ENCODE measurements at regions not wholly inside any gene's neighbourhood (a gene's known extent, or its start where the extent isn't known, plus 50 kb on each side); places are given as distances from the start of the nearest gene placed in this dataset.

DNA sequence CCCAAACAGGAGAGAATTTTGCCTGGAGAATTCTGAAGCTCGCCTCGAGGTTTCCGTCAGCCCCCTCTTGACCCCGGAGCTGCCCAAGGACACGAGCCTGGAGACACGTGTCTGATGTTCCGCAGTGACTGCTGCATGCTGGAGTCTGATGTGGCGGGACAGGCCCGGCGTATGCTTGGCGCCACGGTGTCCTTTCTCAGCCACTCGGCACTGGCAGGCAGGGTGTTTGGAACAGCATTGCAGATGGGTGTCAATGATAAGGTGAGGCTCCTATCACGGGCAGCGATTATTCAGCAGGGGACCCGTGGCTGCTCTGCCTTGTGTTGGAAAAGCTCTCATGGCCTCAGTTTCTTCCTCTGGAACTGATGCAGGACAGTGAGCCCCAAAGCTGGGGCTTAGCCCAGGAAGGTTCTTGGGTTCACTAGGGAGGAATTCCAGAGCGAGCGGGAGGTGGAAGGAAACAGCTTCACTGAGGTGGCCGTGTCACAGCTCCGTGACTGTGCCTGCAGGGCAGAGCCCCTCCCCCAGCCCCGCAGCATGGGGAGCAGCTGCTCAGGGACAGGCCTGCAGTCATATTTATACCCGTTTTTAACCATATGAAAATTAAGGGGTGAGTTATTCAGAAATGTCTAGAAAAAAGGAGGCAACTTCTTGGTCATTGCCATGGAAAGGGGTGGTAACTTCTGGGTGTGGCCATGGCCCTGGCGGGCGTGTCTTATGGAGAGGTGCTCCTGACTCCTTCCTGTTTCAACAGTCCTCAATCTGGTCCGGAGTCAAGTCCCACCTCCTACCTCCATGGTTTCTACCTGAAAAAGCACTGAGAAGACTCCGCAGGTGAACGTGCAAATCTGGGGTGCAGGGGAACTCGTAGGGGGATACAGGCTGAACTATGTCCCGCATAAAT is 123.4 kb downstream of the SIK1 start:
- DNase-seq (ENCODE audit: low read depth, low spot score), result no peak

DNA sequence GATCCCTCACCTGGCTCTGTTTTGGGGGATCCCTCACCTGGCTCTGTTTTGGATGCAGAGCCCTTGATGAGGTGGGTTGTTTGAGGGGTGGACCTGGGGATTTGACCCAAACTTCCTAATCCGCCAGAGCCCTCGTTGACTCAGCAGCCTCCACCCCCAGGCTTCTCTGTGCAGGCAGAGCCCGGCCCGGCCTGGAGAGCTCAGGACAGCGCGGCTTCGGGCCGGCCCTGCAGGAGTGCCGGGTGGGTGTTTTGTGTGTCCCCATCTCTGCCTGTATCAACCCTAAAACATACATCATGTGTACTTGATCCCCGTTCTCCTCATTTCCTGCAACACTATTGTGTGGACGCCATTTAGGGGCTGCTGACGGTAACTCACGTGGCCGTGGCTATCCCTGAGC is 124.2 kb downstream of the SIK1 start:
- DNase-seq (ENCODE audit: low read depth, low spot score), result no peak

DNA sequence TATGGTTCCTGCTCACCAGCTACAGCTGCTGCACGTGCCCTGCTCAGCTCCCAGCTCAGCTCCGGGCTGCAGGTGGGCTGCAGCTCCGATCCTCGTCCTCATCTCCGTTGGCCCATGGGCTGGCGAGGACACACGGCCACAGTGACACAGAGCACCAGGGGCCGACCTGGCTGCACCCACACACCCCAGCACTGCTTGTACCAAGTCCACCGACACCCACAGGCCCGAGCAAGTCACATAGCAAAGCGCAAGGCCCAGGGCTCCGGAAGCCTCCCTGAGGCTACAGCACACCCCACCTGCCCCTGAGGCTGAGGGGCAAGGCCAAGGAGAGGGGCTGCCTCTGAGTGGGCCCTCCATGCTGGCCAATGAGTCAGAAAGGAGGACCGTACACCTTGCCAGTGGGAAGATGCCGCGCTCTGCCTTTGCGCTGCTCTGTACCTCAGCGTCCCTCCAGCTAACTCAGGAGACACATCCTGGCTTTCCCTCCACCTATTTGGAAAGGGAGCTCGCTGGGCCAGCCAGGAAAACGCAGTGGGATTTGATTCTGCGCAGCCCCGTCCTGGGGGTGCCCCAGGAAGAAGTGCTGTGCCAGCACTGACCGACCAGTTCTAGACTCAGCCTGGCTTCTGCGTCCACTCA is 124.8 kb downstream of the SIK1 start:
- no peak for DNase-seq (ENCODE audit: low read depth, low spot score)

DNA sequence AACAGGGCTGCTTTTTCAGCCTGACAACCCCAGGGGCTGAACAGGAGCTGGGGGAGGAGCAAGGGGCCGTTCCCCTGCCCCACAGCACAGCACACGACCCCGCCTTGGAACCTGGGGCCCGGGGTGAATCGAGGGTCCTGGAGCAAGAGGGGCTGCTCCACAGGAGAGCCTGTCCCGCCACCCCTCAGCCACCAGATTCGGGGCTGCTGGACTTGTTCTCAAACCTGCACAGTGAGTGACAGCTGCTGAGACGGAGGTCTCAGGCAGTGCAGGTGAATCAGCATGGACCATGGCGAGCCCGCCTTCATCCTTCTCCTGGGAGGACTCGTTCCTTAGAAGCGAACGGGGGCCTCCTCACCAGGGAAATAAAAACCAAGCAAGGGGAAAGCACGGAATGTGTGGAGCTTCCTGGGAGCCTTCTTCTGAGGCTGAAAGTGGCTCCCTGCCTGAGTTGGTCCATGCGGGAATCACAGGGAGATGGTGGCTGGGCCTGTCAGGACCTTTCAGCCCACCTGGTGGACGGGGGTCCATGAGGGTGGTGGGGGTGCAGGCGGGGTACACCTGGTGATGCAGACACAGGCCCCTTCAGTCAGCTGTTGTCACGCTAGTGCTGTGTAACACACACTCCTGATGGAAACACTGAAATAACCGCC is 125.4 kb downstream of the SIK1 start:
- no peak for DNase-seq (ENCODE audit: low read depth, low spot score)

DNA sequence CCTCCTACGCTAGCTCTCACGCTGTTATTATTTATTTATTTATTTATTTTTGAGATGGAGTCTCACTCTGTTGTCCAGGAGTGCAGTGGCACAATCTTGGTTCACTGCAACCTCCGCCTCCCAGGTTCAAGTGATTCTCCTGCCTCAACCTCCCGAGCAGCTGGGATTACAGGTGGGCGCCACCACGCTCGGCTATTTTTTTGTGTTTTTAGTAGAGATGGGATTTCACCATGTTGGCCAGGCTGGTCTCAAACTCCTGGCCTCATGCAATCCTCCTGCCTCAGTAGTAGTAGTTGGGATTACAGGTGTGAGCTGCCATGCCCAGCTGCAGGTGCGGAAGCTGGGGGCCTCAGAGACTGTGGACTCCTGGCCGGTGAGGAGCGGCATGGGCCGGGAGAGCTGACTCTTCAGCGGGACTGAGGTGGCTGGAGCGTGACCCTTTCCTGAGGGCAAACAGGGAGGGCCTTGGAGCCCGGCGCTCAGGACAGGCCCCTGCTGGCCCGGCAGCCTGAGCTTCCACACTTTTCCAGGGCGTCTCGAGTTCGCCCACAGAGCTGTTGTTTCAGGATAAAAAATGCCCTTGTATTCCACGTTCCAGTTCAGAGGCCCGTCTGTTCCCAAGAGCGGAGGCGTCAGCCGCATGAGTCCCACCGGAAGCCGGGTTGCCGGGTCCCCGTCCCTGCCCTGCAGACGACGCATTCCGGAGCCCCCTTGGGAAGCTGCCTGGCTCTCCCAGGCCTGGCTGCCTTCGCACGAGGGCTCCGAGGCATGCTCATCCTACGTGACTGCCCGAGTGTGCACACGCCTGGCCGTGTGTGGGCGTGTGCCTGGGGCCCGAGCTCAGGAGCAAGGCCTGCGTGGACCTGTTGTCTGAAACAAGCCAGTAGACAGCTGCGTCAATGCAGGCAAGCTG is 126.2 kb downstream of the SIK1 start:
- DNase-seq (ENCODE audit: low read depth, low spot score), result no peak

DNA sequence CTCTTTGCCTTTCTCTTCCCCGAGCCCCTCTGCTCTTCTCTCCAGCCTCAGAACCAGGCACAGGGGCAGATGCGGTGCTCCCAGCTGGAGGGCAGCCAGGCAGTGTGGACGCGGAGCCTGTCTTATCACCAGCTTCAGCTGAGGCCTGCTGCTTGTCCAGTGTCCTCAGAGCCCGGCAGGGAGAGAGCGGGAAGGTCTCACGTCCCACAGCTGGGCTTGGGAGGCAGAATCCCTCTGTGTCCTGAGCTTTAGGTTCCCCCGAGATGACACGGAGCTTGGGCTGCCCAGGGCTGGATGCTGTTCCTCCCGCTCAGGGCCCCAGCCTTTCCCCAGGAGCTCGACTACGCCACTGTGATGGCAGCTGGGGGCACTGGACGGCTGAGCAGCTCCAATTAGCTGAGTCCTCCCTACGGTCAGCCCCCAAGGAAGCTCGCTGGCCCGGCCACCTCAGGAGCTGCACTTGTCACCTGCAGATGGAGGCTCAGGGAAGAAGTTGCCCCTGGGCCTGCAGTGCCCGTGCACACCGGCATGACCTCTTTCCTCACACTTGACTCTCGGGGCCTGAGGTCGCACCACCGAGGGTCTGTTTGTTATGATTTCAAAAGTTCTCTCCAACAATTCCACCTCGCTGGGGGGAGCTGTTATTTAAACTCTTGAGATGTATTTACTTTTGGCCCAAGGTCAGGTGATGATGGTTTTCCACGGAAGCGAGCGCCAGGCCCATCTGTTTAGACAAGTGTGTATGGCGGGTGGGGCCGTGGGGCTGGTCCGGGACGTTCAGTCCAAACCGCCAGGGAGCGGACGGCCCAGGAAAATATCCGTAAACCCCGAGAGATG is 127.3 kb downstream of the SIK1 start:
- DNase-seq (ENCODE audit: low read depth, low spot score), result no peak

DNA sequence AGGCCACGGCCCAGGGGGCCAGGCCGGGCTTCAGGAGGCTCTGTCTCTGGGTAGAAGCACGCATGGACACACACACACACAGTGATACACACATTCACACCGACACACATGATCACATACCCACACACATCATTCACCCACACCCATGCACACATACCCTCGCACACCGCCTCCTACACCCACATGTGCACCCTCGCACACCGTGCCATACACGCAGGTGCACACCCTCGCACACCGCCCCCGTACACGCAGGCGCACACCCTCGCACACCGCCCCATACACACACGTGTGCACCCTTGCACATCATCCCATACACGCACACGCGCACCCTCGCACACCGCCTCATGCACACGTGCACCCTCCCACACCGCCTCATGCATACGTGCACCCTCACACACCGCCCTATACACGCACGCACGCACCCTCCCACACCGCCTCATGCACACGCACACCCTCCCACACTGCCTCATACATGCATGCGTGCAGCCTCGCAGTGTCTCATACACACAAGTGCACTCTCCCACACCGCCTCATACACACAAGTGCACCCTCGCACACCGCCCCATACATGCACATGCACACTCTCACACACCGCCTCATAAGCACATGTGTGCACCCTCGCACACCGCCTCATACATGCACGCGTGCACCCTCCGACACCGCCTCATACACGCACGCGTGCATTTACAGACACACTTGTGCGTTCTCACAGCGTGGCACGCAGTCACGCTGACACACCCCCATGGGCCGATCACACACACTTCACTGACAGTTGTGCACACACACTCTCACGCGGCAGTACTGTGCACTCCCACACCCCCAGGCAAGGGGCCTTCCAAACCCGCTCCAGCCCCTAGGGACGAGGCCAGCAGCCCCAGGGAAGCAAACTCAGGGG is 128.1 kb downstream of the SIK1 start:
- DNase-seq (ENCODE audit: low read depth, low spot score), result no peak

DNA sequence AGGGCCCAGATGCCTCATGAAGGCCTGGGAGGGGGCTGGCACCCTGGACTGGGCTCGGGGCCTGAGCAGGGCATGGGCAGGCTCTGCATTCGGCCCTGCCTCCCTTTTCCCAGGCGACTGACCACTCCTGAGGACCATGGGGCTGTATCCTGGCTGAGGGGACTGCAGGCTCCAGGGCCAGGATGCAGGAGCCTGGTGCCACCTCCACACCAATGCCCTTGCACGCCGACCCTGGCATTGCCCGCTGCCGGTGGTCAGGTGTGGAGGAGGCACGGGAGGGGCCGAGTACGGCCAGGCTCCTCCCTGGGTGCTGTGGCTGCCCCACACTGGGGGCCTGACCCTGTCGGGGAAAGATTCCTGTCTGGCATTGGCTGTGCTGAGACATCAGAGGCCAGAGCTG is 128.9 kb downstream of the SIK1 start:
- DNase-seq (ENCODE audit: low read depth, low spot score), result no peak

DNA sequence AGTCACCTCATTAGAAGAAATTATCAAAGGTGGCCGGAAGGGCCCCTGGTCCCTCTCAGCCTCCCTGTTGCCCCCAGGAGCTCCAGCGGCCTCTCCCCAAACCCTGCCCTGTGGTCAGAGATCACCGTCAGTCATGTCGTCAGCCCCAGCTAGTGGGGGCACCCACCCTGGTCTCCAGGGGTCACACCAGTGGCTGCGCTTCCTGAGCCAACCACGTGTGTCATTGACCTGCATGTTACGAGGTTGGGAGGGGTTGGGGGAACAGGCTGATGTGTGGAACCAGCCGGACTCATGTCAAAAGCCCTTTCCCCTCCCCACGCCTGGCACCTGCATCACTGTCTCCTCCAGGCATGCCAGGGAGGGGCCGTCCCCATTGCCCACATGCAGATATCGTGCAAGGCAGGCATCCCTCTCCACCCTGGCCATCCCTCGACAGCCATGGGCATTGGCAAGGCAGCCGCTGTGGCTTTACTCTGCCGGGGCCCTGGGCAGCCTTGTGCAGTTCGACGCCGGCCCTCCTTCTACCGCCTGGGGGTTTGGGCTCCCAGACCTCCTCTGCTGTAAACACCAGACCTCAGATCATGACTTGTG is 128.7 kb downstream of the CRYAA start:
- DNase-seq (ENCODE audit: low read depth, low spot score), result no peak

DNA sequence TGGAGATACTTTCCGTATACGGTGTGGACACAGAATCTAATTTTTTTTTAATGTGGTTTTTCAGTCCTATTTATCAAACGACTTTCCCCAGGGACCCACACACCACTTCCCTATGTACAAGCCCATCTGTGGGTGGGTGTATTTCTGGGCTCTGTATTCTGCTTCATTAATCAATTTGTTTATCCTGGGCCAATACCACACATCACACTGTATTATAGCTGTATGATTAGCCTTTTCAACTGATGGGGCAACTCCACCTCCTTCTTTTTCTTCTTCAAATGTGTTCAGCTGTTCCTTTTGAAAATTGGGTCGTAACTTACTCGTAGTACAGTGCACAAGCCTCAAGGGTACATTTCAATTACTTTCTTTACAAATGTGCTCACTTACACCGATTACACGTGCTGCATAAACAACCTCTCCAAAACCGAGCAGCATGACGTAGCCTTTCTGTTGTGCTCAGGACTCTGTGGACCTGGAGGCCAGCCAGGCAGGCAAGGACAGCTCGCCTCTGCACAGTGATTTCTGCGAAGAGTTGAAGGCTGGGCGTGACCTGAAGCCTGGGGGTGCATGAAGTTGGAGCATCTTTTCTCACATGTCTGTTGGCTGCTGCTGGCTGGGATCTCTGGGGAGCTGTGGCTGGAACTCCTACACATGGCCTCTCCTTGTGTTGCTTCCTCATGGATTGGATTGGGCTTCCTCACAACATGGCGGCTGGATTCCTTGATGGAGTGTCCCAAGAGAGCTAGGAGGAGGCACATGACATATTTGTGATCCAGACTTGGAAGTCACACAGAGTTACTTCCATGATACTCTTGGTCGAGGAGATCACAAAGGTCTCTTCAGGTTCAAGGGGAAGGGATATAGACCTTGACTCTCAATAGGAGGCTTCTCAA is 126.5 kb downstream of the CRYAA start:
- no peak for DNase-seq (ENCODE audit: low read depth, low spot score)

DNA sequence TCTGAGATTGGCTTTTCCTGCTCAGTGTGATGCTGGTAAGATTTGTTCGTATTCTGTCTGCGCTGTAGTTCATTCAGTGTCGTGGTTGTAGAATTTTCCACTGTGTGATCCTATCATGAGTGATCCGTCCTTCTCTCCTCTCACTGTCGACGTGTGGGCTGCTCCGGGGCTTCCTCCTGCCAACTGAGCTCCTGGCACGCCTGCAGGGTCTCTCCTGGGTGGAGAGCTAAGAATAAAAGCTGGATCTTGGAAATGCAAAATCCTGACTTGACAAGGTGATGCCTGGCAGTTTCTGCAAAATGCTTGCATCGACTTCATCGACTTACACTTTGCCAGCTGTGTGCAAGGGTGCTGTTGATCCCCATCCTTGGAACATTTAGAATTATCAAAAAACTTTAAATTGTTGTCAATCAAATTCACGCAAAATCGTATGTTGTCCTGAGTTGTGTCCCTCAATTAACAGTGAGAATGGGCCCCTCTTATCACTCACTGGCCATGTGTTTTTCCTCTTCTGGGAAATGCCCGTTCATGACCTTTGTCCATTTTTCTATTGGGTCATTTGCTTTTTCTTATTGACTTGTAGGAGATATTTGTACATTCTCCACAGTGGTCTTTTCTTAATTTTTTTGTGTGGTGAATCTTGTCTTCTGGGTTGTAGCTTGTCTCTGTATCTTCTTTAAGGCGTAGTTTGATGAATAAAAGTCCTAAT is 125.5 kb downstream of the CRYAA start:
- no peak for DNase-seq (ENCODE audit: low read depth, low spot score)

DNA sequence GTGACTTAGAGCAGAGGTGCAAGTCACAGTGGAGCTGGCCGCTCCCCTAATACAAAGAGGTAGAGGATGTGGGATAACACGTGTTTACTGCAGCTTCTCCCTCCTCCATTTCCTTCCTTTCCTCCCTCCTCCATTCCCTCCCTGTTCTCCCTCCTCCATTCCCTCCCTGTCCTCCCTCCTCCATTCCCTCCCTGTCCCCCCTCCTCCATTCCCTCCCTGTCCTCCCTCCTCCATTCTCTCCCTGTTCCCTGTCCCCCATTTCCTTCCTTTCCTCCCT is 124.0 kb downstream of the CRYAA start:
- no peak for DNase-seq (ENCODE audit: low read depth, low spot score)

DNA sequence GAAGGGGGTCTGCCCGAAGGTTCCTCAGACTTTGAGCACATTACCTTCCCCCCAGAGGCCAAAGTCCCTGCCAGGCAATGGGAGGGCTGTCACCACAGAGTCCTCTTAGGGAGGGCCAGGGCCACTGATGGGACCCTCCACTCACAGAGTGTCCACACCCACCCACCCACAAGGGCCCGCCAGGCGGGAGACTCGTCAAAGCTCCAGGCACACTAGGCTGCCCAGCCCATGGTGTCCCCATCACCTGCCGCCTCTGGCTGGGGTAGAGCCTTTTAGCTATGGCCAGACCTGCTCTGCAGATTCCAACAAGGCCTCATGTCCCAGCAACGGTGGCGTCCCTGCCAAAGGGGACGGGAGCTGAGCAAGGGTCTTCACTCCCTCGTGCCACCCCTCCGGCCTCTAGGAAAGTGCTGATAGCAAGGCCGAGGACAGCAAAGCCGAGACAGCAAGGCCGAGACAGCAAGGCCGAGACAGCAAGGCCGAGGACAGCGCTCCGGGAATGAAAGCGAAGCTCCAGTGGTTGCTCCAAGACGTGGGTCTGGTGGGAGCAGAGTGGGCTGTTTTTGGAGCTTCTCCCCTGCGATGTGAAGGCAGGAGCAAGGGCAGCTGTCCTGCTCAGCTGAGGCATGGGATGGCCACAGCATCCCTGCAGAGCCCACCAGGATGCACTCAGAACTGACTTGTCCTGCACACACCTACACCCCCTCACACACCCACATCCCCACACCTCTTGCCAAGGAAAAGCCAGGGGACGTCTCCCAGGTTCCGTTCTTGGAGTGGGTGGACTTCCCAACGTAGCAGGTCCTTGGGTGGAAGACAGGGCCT is 123.4 kb downstream of the CRYAA start:
- DNase-seq (ENCODE audit: low read depth, low spot score), result no peak

DNA sequence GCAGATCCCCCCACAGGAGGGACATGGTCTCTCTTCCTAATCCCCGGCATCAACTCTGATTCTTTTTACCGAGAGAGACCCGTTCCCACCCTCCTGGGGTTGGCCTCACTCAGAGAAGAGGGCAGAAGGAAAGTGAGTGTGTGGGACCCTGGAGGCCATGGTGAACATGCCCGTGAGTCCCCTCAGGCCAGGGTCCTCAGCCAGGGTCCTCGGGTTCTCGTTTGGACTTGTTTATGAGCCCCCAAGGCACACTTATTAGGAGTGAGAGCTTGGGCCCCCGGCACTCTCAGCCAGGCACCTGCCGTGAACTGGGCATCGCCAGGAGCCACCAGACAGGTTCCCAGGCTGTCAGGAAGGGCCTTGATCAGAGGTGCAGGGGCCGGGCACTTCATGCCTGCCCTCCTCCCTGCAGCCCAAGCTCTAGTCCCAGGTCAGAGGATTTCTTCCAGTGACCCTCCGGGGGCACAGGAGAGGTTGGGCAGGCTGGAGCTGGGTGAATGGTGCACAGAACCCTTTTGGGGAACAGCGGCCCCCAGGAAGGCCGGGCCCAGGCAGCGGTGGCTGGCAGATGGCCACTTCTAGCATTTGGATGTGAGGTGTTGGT is 122.6 kb downstream of the CRYAA start:
- no peak for DNase-seq (ENCODE audit: low read depth, low spot score)

DNA sequence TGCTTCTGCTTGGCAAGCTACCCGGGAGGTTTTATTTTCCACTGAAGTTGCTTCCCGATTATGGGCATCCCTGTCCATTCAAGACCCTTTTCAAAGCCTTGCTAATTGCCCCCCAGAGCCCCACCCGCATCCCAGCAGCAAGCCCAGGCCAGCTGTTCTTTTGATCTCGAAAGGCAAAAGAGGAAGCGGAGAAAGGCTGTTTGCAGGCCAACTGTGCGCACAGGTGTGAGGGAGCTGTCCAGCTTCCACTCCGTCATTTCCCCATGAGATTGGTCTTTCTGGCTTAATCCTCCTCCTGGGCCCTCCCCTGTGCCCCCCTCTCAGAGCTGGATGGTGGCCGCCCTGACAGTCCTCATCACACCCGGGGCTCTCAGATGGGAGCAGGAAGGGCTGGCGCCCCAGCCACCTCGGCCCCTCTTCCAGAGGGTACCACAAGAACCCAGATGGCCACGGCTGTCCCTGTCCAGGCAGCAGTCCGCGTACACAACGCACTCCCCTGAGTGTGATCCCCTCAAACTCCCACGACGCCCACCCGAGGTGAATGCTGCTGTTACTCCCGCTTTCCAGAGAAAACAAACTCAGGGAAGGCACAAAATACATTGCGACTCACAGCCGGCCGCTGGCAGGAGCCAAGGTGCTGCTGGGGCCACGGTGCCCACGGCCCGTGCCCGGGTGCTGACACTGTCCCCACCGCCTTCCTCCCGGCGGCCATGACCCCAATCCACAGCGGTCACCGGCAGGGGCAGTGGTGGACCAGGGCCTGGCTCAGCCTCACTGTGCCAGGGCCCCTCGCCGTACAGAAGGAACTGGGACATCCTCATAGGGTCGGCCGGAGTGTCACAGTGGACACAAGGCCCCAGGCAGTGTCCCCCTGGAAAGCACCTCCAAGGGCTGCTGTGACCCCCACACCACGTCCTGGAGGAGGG is 121.9 kb downstream of the CRYAA start:
- no peak for DNase-seq (ENCODE audit: low read depth, low spot score)

DNA sequence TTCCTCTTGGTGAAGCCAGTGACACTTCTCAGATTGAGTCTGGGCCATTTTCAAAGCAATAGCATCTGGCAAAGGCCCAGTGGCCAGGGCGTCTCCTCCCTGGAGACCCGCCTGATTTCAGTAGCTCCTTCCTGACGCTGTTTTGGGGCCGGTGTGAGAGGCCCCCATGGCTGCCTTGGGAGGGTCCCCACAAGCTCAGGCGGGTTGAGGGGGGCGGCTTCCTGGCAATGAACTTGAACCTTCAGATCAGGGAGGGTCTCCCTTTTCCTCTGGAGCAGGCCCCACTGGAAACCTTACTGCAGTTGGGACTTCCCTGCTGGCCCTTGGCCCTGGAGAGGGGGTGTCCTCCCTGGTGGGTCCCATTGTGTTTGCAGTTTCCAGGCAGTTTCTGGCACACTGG is 121.2 kb downstream of the CRYAA start:
- DNase-seq (ENCODE audit: low read depth, low spot score), result no peak

Data from activated naive CD8-positive, alpha-beta T cell treated with anti-CD3 and anti-CD28 coated beads, Interleukin-2, amount 50 U/mL, for 16 hours (primary cell).